COLO668 (cell line): ENCODE measurements at regions not wholly inside any gene's neighbourhood (a gene's known extent, or its start where the extent isn't known, plus 50 kb on each side); places are given as distances from the start of the nearest gene placed in this dataset.

Experiments
- DNase-seq: peaks from one replicate; lab custom pipeline; 2025; ENCODE audit not compliant: unreplicated experiment; lab: John Stamatoyannopoulos, UW

DNA sequence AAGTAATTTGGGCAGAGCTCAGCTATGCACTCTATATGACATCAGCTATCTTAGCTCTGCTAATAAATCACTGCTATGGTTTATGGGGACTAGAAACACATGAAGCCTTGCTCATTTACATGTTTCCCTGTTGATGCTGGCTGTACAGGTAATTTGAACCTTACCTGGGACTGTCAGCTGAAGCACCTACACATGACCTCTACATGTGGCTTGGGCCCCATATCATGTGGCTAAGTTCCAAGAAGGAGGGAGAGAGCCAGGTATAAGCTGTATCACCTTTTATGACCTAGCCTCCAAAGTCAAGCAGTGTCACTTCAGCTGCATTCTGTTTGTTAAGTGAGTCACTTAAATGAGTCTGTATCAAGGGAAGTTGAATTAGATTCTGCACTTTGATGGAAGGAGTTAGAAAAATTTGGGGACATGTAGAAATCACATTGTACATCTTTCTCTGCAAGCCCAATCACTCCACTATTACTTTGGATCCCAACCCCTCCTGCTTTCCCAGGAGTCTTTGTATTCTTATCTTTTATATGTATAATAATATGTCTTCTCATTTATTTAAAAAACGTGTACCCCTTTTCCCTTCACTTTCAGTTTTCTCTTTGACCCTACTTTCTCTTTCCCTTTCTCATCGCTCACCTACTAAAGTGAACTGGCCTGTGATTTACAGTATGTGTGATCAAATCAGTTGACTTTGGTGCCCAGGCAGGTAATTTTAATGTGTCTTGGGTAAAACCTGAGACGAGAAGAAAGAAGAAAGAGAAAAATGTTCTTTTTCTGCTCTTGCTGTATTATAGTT, 53.4 kb upstream of the PRKACB start:
- peak; percentile 62 for DNase-seq

- no peak for DNase-seq
Measured at GRCh38 chr1:84089867-84090266, 54.2 kb upstream of the PRKACB start.

GRCh38 chr1:84089465-84089864, 54.6 kb upstream of the PRKACB start:
- no peak for DNase-seq

GRCh38 chr1:84086616-84087015, 57.5 kb upstream of the PRKACB start:
- DNase-seq = no peak

DNA sequence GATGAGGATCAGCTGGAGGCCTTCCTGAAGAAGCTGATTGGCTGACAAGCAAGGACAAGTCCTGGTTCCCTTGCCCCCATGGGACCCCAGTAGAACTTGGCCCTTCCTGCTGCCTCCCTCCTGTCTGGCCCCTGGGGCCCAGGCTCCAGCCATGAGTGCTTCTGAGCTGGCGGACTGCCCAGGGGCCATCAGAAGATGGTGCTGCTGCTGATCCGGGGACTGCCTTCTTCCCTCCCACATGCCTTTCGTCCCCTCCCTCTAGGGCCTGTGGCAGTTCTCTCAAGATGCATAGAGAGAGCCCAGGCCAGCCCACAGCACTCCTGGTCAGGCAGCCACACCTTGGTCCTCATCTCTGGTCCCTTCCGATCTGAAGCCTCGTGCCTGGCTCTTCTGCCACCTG, 57.9 kb upstream of the PRKACB start:
- DNase-seq = no peak

DNA sequence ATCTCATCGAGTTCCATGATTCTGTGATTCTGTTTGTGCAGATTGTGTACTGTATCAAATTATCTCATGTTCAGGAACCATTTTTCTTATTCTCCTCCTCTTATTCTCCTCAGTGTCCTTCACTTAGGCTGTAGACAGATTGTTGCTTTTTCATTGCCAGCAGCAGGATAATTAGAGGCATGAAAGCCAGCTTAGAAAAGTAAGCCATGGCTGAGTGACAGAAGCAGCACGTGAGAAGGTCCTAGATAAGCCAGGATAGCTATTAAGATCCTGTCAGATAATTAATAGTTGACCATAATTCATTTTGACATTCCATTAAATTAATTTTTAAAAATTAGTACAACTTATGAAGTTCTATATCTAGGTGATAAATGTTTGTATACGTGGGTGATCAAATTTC, 60.8 kb upstream of the PRKACB start:
- DNase-seq = no peak

- DNase-seq = no peak
Measured at GRCh38 chr1:84078842-84079202, 65.2 kb upstream of the PRKACB start.

DNA sequence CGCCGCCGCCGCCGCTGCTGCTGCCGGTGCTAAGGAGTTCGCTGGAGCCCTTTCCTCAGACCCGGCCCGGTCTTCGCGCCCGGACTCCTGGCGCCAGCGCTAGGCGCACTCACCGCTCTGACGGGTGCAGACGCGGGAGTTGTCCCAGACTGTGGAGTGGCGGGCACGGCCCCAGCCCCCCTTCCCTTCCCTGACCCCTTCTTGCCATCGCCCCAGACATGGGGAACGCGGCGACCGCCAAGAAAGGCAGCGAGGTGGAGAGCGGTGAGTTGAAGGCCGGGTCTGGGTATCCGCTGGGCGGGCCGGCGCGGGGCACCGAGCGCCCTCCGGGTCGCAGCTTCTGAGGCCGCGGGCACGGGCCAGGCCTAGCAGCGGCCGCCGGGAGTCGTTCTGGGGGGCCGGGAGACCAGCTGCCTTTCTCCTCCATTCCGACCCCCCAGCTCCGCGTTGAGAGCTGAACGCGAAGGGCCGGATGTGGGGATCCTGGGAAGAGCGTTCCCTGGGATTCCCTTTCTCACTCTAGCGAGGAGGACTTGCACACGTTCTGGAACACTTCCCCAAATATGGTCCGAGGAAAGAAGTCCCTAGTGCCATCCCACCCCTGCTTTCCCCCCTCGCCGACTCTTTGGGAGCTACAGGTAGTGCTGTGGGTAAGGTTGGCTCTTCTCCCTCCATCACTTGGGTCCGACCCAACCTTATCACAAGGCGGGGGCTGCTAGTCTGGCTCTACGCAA, 65.8 kb upstream of the PRKACB start:
- peak; percentile 79 for DNase-seq

- DNase-seq = peak; percentile 96
Measured at GRCh38 chr1:84077476-84078107, 66.5 kb upstream of the PRKACB start.

- no peak for DNase-seq
Measured at GRCh38 chr1:84073266-84073665, 70.8 kb upstream of the PRKACB start.

GRCh38 chr1:84069236-84069845, 70.4 kb upstream of the TTLL7 start:
- DNase-seq = no peak

- no peak for DNase-seq
Measured at GRCh38 chr1:84062496-84062895, 63.6 kb upstream of the TTLL7 start.

DNA sequence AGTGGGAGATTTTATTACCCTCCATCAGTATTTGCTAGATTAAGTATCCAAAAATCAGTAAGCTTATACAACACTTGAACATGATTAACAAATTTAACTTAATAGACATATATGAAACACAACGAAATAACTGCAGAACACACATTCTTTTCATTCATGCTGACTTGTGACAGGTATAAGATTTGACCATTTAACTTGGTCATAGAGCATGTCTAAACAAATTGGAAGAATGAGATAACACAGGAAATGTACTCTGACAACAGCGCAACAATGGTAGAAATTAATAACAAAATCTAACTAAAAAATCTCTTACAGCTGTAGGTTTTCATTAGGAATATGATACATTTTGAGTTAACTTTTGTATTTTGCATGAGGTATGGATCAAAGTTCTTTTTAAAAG, 62.4 kb upstream of the TTLL7 start:
- DNase-seq = no peak

DNA sequence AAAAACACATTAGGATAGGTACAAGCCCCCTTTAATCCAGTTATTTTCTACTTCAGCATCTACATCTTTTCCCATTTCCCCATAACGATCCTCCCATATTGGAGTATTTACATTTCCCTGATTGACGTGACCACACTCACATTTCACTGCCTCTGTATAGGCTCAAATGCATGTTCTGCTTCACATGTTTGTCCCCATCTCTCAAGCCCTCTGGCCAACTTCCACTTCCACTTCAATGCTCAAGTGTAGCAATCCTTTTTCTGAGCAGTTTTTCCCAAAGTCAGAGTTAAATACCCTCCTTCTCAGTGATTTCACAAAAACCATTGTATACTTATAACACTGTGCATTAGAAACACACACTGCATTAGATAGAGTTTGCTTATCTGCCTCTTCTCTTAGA, 61.8 kb upstream of the TTLL7 start:
- DNase-seq = no peak

- no peak for DNase-seq
Measured at GRCh38 chr1:84048820-84049219, 49.9 kb upstream of the TTLL7 start.
